Central memory CD8-positive, alpha-beta T cell (primary cell): ENCODE measurements at regions not wholly inside any gene's neighbourhood (a gene's known extent, or its start where the extent isn't known, plus 50 kb on each side); places are given as distances from the start of the nearest gene placed in this dataset.

ENCODE experiments used
- ATAC-seq: fragments of 150-1000 bp; cut with Tn5 transposase; replicated peaks from 2 replicates; pipeline ENCODE4 v1.10.0; 2022; ENCODE audit warnings: mild to moderate bottlenecking, moderate FRiP score, moderate number of reproducible peaks; ENCODE audit not compliant: poor library complexity, severe bottlenecking; ENCODE audit errors: extremely low read depth
- DNase-seq, 2 donors: peaks; one replicate each; pipeline ENCODE4 v3.0.0; 2021; ENCODE audit warnings: low spot score in 2 of 2
- H3K27ac Mint-ChIP-seq: one replicate; pipeline ENCODE4 v1.8.0; 2022; ENCODE audit warnings: low read depth, mild to moderate bottlenecking, moderate library complexity, mixed read lengths
- H3K27me3 Mint-ChIP-seq: one replicate; pipeline ENCODE4 v1.8.0; 2022; ENCODE audit warnings: mixed read lengths
- H3K36me3 Mint-ChIP-seq: one replicate; pipeline ENCODE4 v1.8.0; 2022; ENCODE audit warnings: mild to moderate bottlenecking, moderate library complexity, mixed read lengths; ENCODE audit not compliant: insufficient read depth
- H3K4me1 Mint-ChIP-seq: one replicate; pipeline ENCODE4 v1.8.0; 2022; ENCODE audit warnings: mixed read lengths
- H3K4me3 Mint-ChIP-seq: one replicate; pipeline ENCODE4 v1.8.0; 2022; ENCODE audit warnings: mild to moderate bottlenecking, moderate library complexity, mixed read lengths
- H3K9me3 Mint-ChIP-seq: one replicate; pipeline ENCODE4 v1.8.0; 2022; ENCODE audit warnings: mixed read lengths

- Mint-ChIP-seq H3K27ac (no peak overlapping the region), H3K4me3 (no peak overlapping the region), H3K9me3 (no peaks in the 10 kb centered on the region), H3K36me3 (no peaks in the 10 kb centered on the region), H3K27me3 (peaks cover 11% of the 10 kb centered on the region), H3K4me1 (peaks cover 14% of the 10 kb centered on the region)
- DNase-seq (no peak), ATAC-seq (no peak)
Measured at GRCh38 chr9:89825669-89826068, 220.9 kb downstream of the GADD45G start.

- Mint-ChIP-seq H3K36me3 (no peaks in the 10 kb centered on the region), H3K27me3 (peaks cover 11% of the 10 kb centered on the region), H3K4me3 (no peak overlapping the region), H3K27ac (no peak overlapping the region), H3K9me3 (no peaks in the 10 kb centered on the region), H3K4me1 (peaks cover 14% of the 10 kb centered on the region)
- ATAC-seq, result no peak
- no peak for DNase-seq
Measured at GRCh38 chr9:89826186-89826585, 221.4 kb downstream of the GADD45G start.

GRCh38 chr9:89829346-89829745, 224.5 kb downstream of the GADD45G start:
- peaks cover 24% of the 10 kb centered on the region for H3K27me3 Mint-ChIP-seq
- H3K9me3 Mint-ChIP-seq, result no peaks in the 10 kb centered on the region
- no peak for DNase-seq
- no peak overlapping the region for H3K27ac Mint-ChIP-seq
- H3K4me3 Mint-ChIP-seq, result no peak overlapping the region
- no peak for ATAC-seq
- H3K36me3 Mint-ChIP-seq, result no peaks in the 10 kb centered on the region
- H3K4me1 Mint-ChIP-seq, result peaks cover 14% of the 10 kb centered on the region

- no peaks in the 10 kb centered on the region for H3K36me3 Mint-ChIP-seq
- no peak overlapping the region for H3K4me3 Mint-ChIP-seq
- no peaks in the 10 kb centered on the region for H3K9me3 Mint-ChIP-seq
- no peak overlapping the region for H3K27ac Mint-ChIP-seq
- ATAC-seq (no peak), DNase-seq (no peak)
- peaks cover 35% of the 10 kb centered on the region for H3K27me3 Mint-ChIP-seq
- no peaks in the 10 kb centered on the region for H3K4me1 Mint-ChIP-seq
Measured at GRCh38 chr9:89835666-89836065, 230.9 kb downstream of the GADD45G start.

- Mint-ChIP-seq H3K27ac (no peak overlapping the region), H3K9me3 (no peaks in the 10 kb centered on the region), H3K4me1 (no peaks in the 10 kb centered on the region), H3K36me3 (no peaks in the 10 kb centered on the region), H3K27me3 (peaks cover 46% of the 10 kb centered on the region), H3K4me3 (no peak overlapping the region)
- ATAC-seq (no peak), DNase-seq (no peak)
Measured at GRCh38 chr9:89837162-89837933, 232.5 kb downstream of the GADD45G start.

- Mint-ChIP-seq H3K27ac (no peak overlapping the region), H3K4me3 (no peak overlapping the region), H3K9me3 (no peaks in the 10 kb centered on the region), H3K4me1 (no peaks in the 10 kb centered on the region), H3K36me3 (no peaks in the 10 kb centered on the region), H3K27me3 (peaks cover 52% of the 10 kb centered on the region)
- no peak for DNase-seq
- ATAC-seq, result no peak
Measured at GRCh38 chr9:89837934-89838310, 233.1 kb downstream of the GADD45G start.

- no peak for DNase-seq
- no peak overlapping the region for H3K4me3 Mint-ChIP-seq
- H3K9me3 Mint-ChIP-seq, result no peaks in the 10 kb centered on the region
- no peaks in the 10 kb centered on the region for H3K36me3 Mint-ChIP-seq
- ATAC-seq, result no peak
- peaks cover 52% of the 10 kb centered on the region for H3K27me3 Mint-ChIP-seq
- no peak overlapping the region for H3K27ac Mint-ChIP-seq
- no peaks in the 10 kb centered on the region for H3K4me1 Mint-ChIP-seq
Measured at GRCh38 chr9:89838621-89839020, 233.8 kb downstream of the GADD45G start.

GRCh38 chr9:89839449-89839848, 234.6 kb downstream of the GADD45G start:
- Mint-ChIP-seq H3K27ac (no peak overlapping the region), H3K4me1 (no peaks in the 10 kb centered on the region), H3K4me3 (no peak overlapping the region), H3K36me3 (no peaks in the 10 kb centered on the region), H3K9me3 (no peaks in the 10 kb centered on the region), H3K27me3 (peaks cover 49% of the 10 kb centered on the region)
- DNase-seq (no peak), ATAC-seq (no peak)

- Mint-ChIP-seq H3K36me3 (no peaks in the 10 kb centered on the region), H3K27me3 (peaks cover 44% of the 10 kb centered on the region), H3K4me3 (no peak overlapping the region), H3K27ac (no peak overlapping the region), H3K9me3 (no peaks in the 10 kb centered on the region), H3K4me1 (no peaks in the 10 kb centered on the region)
- DNase-seq (no peak), ATAC-seq (no peak)
Measured at GRCh38 chr9:89839952-89840351, 235.1 kb downstream of the GADD45G start.

GRCh38 chr9:89841456-89841855, 236.6 kb downstream of the GADD45G start:
- no peak overlapping the region for H3K27ac Mint-ChIP-seq
- no peaks in the 10 kb centered on the region for H3K36me3 Mint-ChIP-seq
- no peaks in the 10 kb centered on the region for H3K9me3 Mint-ChIP-seq
- H3K4me3 Mint-ChIP-seq, result no peak overlapping the region
- peaks cover 30% of the 10 kb centered on the region for H3K27me3 Mint-ChIP-seq
- H3K4me1 Mint-ChIP-seq, result no peaks in the 10 kb centered on the region
- ATAC-seq (no peak), DNase-seq (no peak)

GRCh38 chr9:89842267-89842768, 237.5 kb downstream of the GADD45G start:
- Mint-ChIP-seq H3K9me3 (no peaks in the 10 kb centered on the region), H3K27ac (no peak overlapping the region), H3K4me3 (no peak overlapping the region)

GRCh38 chr9:89843074-89843473, 238.3 kb downstream of the GADD45G start:
- H3K27me3 Mint-ChIP-seq, result peaks cover 28% of the 10 kb centered on the region
- no peaks in the 10 kb centered on the region for H3K9me3 Mint-ChIP-seq
- H3K27ac Mint-ChIP-seq, result no peak overlapping the region
- H3K4me3 Mint-ChIP-seq, result no peak overlapping the region
- no peaks in the 10 kb centered on the region for H3K4me1 Mint-ChIP-seq
- no peak for ATAC-seq
- no peaks in the 10 kb centered on the region for H3K36me3 Mint-ChIP-seq
- DNase-seq, result no peak

More at GRCh38 chr9:89842267-89842768, 237.5 kb downstream of the GADD45G start:
- Mint-ChIP-seq H3K27me3 (peaks cover 28% of the 10 kb centered on the region), H3K4me1 (no peaks in the 10 kb centered on the region), H3K36me3 (no peaks in the 10 kb centered on the region)
- DNase-seq (no peak), ATAC-seq (no peak)

- Mint-ChIP-seq H3K36me3 (no peaks in the 10 kb centered on the region), H3K9me3 (no peaks in the 10 kb centered on the region), H3K4me3 (no peak overlapping the region), H3K27me3 (peaks cover 28% of the 10 kb centered on the region), H3K27ac (no peak overlapping the region), H3K4me1 (no peaks in the 10 kb centered on the region)
- no peak for ATAC-seq
- no peak for DNase-seq
Measured at GRCh38 chr9:89843591-89843990, 238.8 kb downstream of the GADD45G start.
